D721Med (cell line): ENCODE measurements at regions not wholly inside any gene's neighbourhood (a gene's known extent, or its start where the extent isn't known, plus 50 kb on each side); places are given as distances from the start of the nearest gene placed in this dataset.

Experiments used
- DNase-seq: peaks from one replicate; pipeline ENCODE4 v3.0.0; 2011; ENCODE audit warnings: low spot score; ENCODE audit not compliant: insufficient read length
- FAIRE-seq: peaks from 2 replicates; lab custom pipeline; 2011; peaks lifted over from hg19 to GRCh38; lab: Jason Lieb, UNC
- TF ChIP-seq, protein P1 (sequence below): IDR thresholded peaks from 2 replicates; pipeline ENCODE4 v1.5.1; 2012; ENCODE audit warnings: mild to moderate bottlenecking, control low read depth; ENCODE audit not compliant: insufficient read depth; ENCODE audit errors: missing control alignments

GRCh38 chr10:109393425-109393824, 529.9 kb downstream of the XPNPEP1 start:
- TF ChIP-seq, protein P1, sequence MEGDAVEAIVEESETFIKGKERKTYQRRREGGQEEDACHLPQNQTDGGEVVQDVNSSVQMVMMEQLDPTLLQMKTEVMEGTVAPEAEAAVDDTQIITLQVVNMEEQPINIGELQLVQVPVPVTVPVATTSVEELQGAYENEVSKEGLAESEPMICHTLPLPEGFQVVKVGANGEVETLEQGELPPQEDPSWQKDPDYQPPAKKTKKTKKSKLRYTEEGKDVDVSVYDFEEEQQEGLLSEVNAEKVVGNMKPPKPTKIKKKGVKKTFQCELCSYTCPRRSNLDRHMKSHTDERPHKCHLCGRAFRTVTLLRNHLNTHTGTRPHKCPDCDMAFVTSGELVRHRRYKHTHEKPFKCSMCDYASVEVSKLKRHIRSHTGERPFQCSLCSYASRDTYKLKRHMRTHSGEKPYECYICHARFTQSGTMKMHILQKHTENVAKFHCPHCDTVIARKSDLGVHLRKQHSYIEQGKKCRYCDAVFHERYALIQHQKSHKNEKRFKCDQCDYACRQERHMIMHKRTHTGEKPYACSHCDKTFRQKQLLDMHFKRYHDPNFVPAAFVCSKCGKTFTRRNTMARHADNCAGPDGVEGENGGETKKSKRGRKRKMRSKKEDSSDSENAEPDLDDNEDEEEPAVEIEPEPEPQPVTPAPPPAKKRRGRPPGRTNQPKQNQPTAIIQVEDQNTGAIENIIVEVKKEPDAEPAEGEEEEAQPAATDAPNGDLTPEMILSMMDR, result no peak
- no peak for FAIRE-seq
- DNase-seq, result no peak

DNA sequence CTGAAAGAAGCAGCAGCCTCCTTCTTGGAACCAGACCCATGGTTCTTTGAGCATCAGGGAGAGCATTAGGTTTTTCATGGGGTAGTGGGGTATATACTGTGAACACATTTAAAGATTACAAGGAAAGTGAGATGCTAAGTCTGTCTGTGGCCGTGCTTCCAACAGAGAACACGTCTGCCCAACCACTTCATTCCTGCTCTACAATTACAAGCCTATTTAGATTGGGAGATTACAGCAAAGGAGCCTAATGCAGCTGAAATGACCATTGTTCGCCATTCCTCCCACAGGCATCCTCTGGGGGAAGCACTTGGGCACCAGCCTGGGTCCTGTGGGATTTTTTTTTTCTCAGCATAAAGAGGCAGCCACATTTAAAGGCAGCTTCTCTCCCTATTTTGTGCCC, 536.4 kb downstream of the XPNPEP1 start:
- FAIRE-seq, result no peak
- TF ChIP-seq, protein P1, result no peak
- no peak for DNase-seq

GRCh38 chr10:109386101-109386500, 537.2 kb downstream of the XPNPEP1 start:
- TF ChIP-seq, protein P1, result no peak
- FAIRE-seq (no peak), DNase-seq (no peak)

- no peak for DNase-seq
- FAIRE-seq, result no peak
- TF ChIP-seq, protein P1, result no peak
Measured at GRCh38 chr10:109379186-109379585, 544.1 kb downstream of the XPNPEP1 start.

DNA sequence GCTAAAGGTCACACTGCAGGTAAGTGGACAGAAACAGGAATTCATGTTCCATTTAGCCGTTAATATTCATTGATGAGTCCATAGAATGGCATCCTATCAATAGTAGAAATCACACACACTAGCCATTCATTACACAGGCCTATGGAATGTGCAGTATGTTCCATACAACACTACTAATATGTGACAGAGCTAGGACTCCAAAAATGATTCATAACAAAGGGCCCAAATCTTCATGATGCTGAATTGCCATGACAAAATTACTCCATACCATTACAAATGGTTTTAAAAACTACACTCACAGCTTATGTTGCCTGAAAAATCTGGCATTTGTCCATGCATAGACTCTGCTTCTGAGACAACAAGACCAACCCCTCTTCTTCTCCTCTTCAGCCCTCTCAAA, 549.1 kb downstream of the XPNPEP1 start:
- TF ChIP-seq, protein P1, result no peak
- FAIRE-seq (no peak), DNase-seq (no peak)

GRCh38 chr10:109359316-109359715, 564.0 kb downstream of the XPNPEP1 start:
- no peak for DNase-seq
- TF ChIP-seq, protein P1, result no peak
- no peak for FAIRE-seq

DNA sequence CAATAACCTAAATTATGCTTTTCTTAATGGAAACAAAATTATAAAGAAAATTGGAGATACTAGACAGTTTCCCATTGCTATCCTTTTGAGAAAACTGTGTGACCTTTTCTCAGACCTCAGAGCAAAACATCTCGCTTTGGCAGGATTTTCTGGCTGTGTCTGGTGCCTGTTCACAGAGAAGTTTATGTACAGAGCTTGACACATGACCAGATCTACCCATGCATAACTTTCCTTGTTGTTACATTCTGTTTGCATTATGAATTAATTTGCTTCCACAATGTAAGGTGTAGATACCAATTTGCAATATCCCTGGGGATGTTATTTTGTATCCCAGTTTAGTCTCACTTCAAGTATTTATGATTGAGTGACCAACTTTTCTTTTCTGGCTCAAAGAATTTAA, 565.0 kb downstream of the XPNPEP1 start:
- FAIRE-seq (no peak), DNase-seq (no peak)
- TF ChIP-seq, protein P1, result no peak
